PC-3 (cell line): ENCODE measurements at regions not wholly inside any gene's neighbourhood (a gene's known extent, or its start where the extent isn't known, plus 50 kb on each side); places are given as distances from the start of the nearest gene placed in this dataset.
"Not testable (repeated sequence)": the region's sequence is repeated elsewhere in the genome, so short reads cannot be mapped to it uniquely, and the experiment has no call there.

Source experiments
- CTCF ChIP-seq: fragments of 300-600 bp; sonication (generic); conservative IDR thresholded peaks from 2 replicates; pipeline ENCODE4 v1.5.1; 2017; ENCODE audit warnings: antibody characterized with exemption, low read depth, mild to moderate bottlenecking, low read length
- EZH2 ChIP-seq: fragments of 300-600 bp; sonication (generic); IDR thresholded peaks from one replicate; pipeline ENCODE4 v1.6.1; 2017; ENCODE audit warnings: antibody characterized with exemption, mild to moderate bottlenecking, low read length; ENCODE audit not compliant: unreplicated experiment
- EZH2phosphoT487 ChIP-seq: fragments of 300-600 bp; sonication (generic); IDR thresholded peaks from 2 replicates; pipeline ENCODE4 v1.6.1; 2018; ENCODE audit warnings: mild to moderate bottlenecking, antibody characterized with exemption, low read length, borderline replicate concordance

GRCh38 chr13:18618442-18618841 is 563.2 kb downstream of the TUBA3C start:
- TF ChIP-seq CTCF, EZH2, EZH2phosphoT487: not testable (repeated sequence)
